GM18511 (cell line): ENCODE measurements at regions not wholly inside any gene's neighbourhood (a gene's known extent, or its start where the extent isn't known, plus 50 kb on each side); places are given as distances from the start of the nearest gene placed in this dataset.

Source experiments
- ATAC-seq: cut with Tn5 transposase; IDR thresholded peaks from one replicate; pipeline ENCODE4 v1.9.1; 2021; ENCODE audit warnings: mild to moderate bottlenecking, moderate library complexity; ENCODE audit not compliant: unreplicated experiment

GRCh38 chr6:126526996-126527606, 187.2 kb downstream of the CENPW start:
- no peak for ATAC-seq

GRCh38 chr6:126529637-126530362, 189.9 kb downstream of the CENPW start:
- ATAC-seq = no peak

GRCh38 chr6:126530775-126531174, 190.9 kb downstream of the CENPW start:
- peak; percentile 39 for ATAC-seq

GRCh38 chr6:126531286-126531685, 191.4 kb downstream of the CENPW start:
- peak; percentile 32 for ATAC-seq

- peak; percentile 85 for ATAC-seq
Measured at GRCh38 chr6:126531840-126532239, 191.9 kb downstream of the CENPW start.

GRCh38 chr6:126534401-126534800, 194.5 kb downstream of the CENPW start:
- ATAC-seq = no peak

- ATAC-seq = no peak
Measured at GRCh38 chr6:126535138-126535537, 195.2 kb downstream of the CENPW start.

GRCh38 chr6:126535595-126535994, 195.7 kb downstream of the CENPW start:
- ATAC-seq = no peak

- no peak for ATAC-seq
Measured at GRCh38 chr6:126537061-126537816, 197.3 kb downstream of the CENPW start.

- no peak for ATAC-seq
Measured at GRCh38 chr6:126539022-126539421, 199.1 kb downstream of the CENPW start.

GRCh38 chr6:126540161-126540560, 200.2 kb downstream of the CENPW start:
- ATAC-seq = no peak

GRCh38 chr6:126541806-126542491, 202.0 kb downstream of the CENPW start:
- ATAC-seq = no peak

- ATAC-seq = no peak
Measured at GRCh38 chr6:126546541-126547120, 206.7 kb downstream of the CENPW start.

- ATAC-seq = no peak
Measured at GRCh38 chr6:126548300-126548699, 208.4 kb downstream of the CENPW start.

- peak; percentile 49 for ATAC-seq
Measured at GRCh38 chr6:126550323-126550722, 210.4 kb downstream of the CENPW start.

GRCh38 chr6:126551832-126552231, 211.9 kb downstream of the CENPW start:
- no peak for ATAC-seq

GRCh38 chr6:126553854-126554253, 213.9 kb downstream of the CENPW start:
- ATAC-seq = no peak

- no peak for ATAC-seq
Measured at GRCh38 chr6:126570507-126570906, 230.6 kb downstream of the CENPW start.

GRCh38 chr6:126574301-126574700, 234.4 kb downstream of the CENPW start:
- no peak for ATAC-seq

- ATAC-seq = no peak
Measured at GRCh38 chr6:126581316-126581715, 241.4 kb downstream of the CENPW start.
